ENCODE measurements at regions not wholly inside any gene's neighbourhood (a gene's known extent, or its start where the extent isn't known, plus 50 kb on each side); places are given as distances from the start of the nearest gene placed in this dataset.

DNA sequence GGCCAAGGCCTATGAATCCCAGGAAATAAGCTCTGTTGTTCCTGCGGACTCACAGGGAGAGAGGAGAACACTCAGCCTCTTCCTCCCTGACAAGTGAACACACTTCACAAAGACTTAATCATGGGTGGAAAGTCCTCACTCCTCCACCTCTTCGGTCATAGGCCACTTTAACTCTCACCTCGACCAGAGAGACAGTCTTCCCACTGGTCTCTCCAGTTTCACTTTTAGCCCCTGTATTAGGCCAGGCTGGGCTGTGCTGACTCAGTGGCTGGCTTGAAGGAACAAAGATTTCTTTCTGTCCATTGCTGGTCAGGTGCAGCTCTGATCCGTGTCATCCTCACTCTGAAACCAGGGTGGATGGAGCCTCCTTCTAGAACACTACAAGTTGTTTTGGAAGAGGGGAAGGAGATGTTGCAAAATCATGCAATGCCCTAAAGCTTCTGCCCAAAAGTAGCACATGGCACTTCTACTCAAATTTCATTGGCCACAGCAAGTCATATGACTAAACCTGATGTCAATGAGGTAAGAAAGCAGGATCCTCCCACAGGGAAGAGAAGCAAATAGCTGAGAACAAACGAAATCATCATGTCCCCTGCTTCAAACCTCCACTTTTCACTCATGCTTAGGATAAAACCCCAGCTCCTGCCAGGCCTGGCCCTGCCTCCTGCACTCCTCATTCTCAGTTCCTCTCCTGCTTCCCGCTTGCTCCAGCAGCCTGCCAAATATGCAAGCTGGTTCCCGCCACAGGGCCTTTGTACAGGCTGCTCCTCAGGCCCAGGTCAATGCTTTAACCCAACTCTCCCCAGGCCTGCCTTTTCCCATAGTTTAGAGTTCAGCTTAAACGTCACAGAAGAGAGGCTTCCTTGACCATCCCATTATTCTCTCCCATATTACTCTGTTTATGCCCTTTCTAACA, 150.5 kb upstream of the RUNX3 start:
- no peak for DNase-seq

DNA sequence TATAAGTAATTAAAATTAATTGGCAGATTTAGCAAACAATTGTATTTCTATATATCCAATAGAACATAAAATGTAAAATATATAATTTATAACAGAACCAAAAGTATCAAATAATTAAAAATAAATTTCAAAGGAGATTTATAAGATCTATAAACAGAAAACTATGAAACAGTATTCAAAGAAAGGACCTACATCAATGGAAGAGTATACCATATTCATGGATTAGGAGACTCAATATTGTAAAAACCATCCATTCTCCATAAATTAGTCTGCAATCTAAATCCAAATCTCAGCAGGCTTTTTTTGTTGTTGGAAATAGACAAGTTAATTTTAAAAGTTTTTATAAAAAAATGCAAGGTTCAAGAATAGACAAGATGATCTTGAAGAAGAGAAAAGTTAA, 149.0 kb upstream of the RUNX3 start:
- no peak for DNase-seq

DNA sequence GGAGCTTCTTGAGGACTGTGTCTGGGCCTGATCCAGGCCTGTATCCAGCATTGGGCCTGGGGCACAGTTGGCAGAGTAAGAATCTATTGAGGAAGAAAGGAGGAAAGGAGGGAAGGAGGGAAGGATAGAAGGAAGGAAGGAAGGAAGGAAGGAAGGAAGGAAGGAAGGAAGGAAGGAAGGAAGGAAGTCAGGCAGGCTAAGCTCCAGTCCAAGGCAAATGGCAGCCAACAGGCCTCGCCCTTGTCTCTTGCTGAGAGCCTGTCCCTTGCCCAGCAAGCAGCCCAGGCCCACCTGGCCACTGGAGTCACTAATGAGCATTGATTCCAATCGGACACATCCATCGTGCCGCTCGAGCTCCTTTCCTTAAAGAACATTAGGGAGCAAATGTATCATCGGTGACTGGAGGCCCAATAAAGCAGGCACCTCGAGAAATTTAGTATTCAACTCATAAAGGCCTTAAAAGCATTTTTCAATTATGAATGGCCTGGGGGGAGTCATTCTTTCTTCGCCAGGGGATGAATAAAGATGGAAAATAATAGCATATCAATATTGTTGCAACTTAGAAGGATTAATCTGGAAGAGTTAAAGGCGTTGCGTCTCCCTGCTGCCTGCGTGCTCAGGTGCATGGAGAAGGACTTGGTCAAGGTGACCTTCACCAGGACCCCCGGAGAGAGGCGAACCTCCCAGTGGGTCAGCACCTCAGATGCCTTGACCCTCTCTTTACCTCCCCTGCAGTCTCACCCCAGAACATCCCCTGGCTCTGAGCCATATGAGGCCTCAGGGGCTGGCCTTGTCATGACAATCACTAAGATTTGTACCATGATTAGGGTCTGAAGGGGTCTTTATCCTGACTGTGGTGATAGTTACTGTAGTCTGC, 144.5 kb upstream of the RUNX3 start:
- DNase-seq: no peak

DNA sequence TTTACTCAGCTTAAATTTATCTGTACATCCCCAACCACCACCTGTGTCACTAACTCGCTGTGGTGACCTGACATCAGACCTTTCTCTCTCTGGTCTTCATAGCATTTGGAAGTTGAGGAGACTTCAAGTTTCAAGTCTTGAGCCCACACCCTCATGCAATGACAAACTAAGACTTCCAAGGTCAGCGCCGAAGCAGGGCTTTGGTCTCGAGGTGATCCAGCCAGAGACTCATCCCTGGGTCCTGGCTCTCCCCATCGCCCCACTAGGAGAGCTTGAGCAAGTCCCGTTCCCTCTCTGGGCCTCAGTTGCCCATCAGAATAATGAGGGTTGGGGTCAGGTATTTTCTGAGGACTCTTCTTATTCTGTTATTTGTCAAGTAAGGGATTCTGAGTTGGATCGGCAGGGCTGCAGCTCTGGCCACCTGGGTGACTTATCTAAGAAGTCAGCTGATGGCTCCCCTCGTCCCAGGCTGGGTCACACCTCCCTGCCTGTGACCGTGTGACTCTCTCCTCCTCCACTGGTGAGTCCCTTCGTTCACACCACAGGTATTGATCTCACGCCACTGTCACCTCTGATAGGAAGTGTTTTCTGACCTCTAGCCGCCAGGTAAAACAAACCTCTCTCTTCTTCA, 143.7 kb upstream of the RUNX3 start:
- DNase-seq: no peak

DNA sequence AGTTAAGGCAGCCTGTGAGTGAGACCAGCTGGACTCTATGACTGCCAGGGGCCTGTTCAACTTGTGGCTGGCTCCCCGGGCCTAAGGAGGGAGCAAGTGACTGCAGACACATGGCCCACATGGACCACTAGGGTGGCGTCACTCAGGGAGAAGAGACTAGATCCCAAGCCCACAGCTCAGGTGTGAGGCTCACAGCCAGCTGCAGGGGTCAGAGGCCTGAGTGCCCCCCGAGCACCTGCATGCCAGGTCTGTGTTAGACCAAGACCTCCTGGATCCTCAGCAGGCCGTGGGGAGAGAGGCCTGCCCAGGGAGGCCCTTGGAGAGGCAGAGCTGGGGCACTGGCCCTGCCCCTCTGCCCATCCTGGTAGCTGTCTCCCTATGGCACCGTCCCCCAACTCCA, 142.4 kb upstream of the RUNX3 start:
- DNase-seq: no peak

DNA sequence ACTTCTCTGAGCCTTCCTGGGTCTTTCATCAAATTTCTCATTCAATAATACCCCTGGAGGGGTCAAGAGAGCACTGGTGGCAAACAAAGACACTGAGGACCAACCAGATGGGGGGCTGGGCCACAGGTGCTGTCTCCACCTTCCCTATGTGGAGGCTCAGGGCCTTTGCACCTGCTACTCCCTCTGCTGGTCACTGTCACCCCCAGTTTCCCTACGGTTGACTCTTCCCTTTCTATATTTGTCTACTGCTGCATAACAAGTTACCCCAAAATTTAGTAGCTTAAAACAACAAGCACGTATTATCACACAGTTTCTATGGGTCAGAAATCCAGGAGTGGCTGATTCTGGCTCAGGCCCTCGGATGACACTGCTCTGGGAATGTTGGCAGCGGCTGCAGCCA, 138.8 kb upstream of the RUNX3 start:
- DNase-seq: peak; percentile 35

DNA sequence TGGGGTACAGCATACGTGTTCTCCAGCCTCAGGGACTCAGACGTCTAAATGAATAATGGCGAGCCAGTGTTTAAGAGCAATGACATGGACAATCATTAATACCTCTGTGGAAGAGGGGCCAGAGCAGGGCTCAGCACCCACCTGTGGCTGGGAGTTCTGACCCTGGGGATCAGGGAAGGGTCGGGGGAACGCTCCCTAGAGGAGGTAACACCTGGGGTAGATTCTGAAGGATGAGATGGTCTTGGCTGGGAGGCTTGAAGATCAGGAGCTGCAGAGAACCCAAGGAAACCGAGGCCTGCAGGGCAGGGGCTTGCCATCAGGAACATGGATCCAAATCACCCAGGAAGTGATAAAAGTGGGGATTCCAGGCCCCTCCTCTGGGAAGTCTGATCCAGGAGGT, 138.2 kb upstream of the RUNX3 start:
- no peak for DNase-seq

DNA sequence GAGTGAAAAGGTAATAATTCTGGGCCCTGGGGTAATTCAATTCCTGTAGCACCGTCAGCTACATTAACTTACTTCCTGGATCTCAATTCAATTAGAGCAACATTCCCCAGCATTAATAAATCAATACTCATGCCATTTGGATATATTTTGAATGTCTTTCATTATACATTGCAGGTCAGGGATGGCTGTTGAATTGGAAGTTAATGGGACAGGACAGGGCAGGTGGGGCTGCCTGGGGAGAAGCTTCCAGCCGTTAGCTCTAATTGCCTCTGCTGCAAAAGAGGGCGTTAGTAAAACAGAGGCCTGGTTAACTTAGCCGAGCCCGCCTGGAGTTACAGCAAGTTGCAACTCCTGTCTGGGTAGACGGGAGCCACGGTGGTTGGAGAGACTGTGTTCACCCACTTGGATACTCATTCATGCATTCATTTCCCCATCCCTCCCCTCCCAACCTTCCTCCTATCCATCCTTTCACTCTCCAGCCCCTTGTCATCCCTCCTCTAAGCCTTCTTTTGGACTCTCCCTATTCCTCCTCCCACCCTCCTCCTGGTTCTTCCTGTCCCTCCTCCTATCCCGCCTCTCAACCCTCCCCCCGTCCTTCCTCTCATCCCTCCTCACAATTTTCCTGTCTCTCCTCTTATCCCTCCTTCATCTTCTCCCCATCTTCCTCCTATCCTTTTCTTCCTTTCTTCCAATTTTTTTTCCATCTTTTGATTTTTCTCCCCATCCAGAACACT, 137.6 kb upstream of the RUNX3 start:
- DNase-seq: no peak

DNA sequence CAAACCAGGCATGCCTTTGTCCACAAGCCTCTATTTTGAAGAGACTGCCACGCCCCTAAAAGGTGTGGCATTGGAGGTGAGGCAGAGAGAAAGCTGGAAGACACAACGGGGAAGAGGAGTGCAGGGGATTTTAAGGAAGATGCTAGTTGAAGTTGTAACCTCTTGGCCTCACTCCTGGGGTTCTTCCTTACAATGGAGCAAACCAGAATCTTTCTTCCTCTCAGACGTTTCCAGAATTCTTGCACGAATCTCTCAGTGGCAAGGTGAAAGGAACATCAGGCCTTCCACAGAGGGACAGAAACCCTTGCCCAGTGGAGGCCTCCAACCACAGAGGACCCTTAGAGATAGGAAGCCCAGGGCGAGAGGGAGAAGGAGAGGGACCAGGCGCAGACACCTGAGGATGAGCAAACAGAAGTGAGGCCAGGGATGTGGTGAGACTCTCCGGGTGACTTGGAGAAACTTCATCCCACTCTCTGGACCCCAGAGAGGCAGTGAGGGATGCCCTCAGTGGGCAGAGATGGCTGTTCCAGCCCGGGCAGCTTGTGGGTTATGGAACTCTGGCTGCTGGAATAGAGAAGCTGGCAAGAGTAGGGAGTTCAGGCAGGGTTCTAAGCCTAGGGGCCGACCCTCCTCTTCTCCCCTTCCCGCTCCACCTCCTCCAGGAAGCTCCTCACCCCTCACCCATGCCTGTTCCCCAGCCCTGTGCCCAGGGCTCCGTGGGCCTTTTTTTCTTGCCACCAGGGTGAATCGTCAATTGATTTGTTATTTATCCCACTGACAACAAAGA, 136.8 kb upstream of the RUNX3 start:
- no peak for DNase-seq

DNA sequence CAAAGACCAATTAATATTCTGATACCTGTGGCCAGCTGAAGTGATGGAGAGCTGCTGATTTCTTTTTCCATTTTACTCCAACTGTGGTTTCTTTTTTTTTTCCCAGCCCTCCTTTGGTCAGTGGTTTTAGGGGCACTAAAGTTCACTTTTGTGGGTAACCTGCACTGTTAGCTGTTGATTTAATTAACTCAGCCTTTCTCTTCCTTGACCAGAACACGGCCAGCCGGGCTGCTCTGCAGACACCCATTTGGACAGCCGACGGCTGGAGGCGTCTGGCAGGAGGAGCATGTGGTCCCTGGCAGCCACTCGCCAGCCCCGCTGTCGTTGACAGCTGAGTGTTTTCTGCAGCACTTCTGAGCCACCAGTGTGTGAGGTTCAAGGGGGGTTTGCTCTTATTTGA, 136.2 kb upstream of the RUNX3 start:
- DNase-seq: no peak

DNA sequence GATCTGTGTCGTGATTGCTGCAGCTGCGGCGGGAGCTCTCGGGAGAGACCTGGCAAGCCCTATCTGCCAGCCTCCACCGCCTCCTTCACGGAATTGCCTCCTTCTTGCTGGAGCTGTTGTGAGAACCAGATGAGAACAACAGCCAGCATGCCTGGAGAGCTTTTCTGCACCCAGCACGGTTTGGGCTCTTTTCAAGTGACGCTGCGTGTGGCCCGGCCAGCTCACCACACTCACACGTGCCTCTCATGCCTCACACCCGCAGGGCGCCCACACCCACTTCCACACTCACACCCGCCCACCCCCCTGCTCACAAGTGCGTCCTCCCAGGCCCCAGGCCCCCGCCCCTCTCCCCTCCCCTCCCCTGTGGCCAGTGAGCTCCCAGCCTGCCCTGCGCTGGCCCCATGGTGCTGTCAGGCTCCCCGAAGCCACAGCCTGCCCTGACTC, 135.7 kb upstream of the RUNX3 start:
- DNase-seq: peak; percentile 36

DNA sequence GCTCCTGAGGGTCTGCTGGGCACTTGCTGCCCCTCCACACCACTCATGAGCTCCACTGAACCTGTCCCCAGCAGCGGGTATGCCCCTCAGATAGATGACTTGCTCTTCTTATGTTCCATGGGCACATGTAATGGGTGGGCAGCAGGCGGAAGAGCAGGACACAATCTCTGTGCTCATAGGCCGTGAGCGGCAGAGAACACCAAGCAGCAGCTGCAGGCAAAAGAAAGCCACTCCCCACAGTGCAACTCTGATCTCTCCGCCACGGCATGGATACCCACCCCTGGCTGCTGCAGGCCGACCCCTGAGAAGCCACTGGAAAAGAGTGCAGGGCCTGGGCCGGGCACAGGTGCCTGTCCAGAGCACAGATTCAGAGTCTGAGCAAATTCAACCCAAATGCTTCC, 135.2 kb upstream of the RUNX3 start:
- DNase-seq: no peak

DNA sequence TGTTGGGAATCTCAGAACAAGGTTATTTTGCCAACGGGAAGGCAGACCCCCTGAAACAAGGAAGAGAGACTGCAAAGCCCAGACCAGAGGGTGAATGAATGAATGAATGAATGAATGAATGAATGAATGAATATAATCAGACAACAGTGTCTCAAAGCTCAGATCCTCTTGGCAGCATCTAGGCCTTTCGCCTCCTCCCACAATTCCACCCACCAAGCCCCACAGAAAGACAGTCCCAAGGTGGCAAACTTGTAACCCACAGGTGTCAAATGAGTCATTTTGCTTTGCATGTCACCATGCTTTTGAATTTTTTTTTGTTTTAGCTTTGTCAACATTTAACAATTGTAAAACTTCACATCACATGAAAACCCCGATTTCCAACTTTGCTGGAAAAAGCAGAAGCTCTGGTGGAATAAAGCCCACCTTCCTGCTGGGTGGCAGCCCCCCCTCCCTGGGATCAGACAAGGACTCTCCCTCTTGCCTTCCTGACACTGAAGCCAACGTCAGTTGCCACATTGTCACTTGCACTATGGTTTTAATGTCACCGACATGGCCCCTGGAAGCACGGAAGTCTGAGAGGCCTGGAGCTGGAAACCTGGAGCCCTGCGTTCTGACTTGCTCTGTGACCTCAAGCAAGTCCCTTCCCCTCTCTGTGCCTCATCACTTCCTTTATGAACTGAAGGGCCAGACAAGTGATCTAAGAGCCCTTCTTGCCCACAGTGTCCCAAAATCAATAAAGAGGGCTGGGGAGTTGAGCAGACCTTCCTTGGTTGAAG, 134.6 kb upstream of the RUNX3 start:
- peak; percentile 24 for DNase-seq

DNA sequence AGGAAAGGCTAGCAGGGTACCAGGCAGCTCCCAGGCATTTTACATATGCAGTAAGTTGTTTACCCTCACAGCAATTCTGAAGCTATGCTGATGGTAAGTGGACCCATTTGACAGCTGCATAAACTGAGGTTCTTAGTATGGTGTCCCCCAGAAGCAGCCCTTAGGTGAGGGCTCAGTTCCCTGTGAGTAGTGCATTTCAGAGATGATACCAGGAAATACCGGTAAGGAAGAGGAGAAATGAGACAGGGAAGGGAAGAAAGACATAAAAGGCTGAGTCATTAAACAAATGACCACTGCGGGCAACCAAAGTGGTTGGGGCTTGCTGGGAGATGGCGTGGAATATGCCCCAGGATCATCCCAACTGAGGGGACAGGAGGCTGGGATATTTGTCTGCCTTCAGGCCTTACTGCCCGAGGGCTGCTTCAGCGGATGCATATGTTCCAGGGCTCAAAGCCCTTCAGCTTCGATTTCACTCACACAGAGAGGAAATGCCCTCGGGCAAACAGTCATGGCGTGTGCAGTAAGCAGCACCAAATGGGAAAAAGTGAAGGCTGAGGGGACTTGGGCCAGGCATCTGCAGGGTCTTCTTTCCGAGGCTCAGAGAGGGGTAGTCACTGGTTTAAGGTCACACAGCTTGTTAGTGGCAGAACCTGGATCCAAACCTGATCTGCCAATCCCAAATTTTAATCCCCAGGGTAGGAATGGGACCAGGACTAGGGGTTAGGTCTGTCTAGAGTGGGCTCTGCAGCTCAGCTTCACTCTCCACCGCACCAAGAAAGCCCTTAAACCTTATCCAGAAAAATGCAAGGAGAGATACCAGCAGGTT, 133.7 kb upstream of the RUNX3 start:
- no peak for DNase-seq

DNA sequence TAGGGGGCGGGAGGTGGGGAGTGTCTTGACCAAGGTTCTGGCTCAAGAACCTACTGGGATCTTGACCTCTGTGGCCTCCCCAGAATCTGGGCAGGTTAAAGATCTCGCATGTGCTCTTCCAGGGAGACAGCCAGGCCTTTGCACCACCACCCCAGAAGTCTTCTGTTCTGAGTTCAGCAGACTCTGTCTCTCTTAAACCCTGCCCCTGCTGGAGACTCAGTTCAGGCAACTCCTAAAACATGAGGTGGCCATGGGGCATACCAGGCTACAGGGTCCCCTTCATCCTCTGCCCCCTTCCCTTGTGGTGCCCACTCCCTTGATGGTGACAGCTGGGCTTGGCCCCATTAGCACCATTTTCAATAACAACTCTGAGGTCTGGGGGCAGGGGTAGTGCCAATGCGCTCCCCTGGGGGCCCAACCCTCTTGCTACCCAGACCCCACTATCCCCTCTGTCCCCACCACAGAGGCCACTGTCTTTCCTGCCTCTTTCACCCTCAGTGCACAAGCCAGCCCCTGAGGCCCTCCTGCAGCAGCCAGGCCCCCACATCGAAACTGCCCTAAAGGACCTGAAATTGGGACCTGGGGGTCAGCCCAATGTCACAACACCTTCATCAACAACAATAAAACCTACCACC, 132.7 kb upstream of the RUNX3 start:
- no peak for DNase-seq

DNA sequence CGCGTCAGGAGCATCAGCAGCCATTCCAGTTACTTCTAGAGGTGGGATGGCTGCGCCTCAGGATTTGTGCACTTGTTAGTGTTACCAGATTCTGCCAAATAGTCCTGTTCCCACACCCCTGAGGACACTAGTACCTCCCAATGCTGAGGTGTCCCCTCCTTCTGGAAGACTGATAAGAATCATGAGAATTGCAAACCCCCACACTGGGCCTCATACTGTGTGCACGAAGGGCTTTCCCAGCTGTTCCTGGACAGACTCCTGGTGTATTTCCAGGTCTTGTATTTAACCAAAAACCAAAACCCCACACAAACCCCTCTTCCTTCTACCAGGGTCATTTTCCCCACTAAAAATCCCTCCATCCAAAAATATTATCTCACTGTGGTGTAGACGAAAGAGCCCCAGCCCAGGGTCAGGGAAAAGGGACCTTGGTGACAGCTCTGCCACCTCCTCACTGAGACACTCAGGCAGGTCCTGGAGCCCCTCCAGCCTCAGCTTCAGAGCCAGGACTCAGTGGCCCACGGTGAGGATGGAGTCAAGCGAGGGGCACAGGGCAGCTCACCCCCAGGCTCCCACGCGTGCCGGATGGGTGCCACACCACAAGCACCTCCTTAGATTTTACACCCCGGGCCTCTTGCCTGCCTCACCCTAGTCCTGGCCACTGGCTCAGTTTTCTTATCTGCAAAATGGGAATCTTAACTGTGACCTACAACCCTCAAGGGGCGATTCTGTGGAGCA, 131.4 kb upstream of the RUNX3 start:
- no peak for DNase-seq

DNA sequence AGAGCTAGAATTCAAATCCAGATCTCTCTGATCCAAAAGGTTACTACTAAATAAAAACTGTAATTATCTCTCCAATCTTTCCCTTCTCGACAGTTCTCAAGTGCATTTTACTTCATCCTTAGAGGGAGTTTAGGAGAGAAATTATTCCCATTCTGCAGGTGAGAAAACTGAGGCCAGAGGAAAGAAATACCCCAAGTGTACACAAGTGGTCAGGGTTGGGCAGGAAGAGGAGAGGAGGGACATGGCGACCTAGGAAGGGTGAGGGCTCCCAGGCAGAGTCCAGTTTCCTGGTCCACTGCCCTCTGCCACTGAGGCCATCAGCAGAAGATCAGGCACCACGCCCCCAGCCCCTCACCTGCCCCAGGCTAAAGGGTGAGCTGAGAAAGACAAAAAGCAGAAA, 127.1 kb upstream of the RUNX3 start:
- no peak for DNase-seq

DNA sequence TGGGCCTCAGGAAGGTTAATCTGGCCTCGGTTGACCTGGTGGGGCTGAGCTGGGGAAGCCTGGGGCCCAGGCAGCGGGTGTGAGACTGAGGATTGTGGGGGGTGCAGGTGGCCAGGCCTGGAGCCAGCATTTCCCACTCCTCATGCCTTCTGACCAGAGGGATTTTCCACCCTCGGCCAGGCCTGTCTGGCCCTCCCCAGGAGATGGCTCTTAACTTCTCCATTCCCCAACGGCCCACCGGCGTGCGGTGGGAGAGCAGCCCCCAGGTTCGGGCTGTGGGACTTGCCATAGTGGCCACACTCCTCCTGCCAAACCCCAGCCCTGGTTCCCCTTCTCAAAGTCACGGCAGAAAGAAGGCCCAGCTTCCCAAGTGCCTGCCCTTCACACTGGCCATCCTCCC, 126.5 kb upstream of the RUNX3 start:
- no peak for DNase-seq

DNA sequence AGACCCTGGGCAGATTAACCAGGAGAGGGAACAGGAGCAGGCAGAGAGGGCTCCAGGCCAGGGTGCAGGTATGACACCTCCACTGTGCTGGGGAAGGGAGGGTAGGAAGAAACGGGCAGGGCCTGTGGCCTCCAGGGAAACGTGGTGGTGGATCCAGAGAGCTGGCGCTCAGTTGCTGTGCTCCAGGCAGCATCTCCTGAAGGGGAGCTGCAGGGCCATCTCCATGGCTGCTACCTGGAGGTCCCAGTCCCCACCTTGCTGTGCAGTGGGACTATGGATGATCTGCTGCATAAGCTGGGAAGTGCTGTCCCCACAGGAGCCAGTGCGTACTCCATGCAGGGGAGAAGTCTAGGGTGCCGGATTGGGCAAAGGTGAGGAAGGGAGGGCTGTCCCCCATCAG, 125.9 kb upstream of the RUNX3 start:
- DNase-seq: no peak
